Astrocyte (in vitro differentiated cells and primary cell): ENCODE measurements at regions not wholly inside any gene's neighbourhood (a gene's known extent, or its start where the extent isn't known, plus 50 kb on each side); places are given as distances from the start of the nearest gene placed in this dataset.

ENCODE experiments used
- DNase-seq: peaks from one replicate; pipeline ENCODE4 v3.0.0-alpha.2; 2010; ENCODE audit warnings: low read depth
- FAIRE-seq: peaks from 2 replicates; lab custom pipeline; 2011; peaks lifted over from hg19 to GRCh38; lab: Jason Lieb, UNC
- H2AFZ ChIP-seq: 2 replicates; pipeline ENCODE4 v1.6.0; 2012; ENCODE audit warnings: low read depth, low read length, inconsistent platforms
- H3K27ac ChIP-seq: 2 replicates; pipeline ENCODE4 v1.5.1; 2011; ENCODE audit warnings: low read depth, low read length, inconsistent platforms
- H3K27me3 ChIP-seq: 2 replicates; pipeline ENCODE4 v1.6.0; 2011; ENCODE audit warnings: low read length, inconsistent platforms; ENCODE audit not compliant: insufficient read depth
- H3K36me3 ChIP-seq: 2 replicates; pipeline ENCODE4 v1.5.1; 2011; ENCODE audit warnings: low read length, inconsistent platforms; ENCODE audit not compliant: insufficient read depth
- H3K4me1 ChIP-seq: 2 replicates; pipeline ENCODE4 v1.5.1; 2011; ENCODE audit warnings: low read length, inconsistent platforms; ENCODE audit not compliant: insufficient read depth
- H3K4me2 ChIP-seq: 2 replicates; pipeline ENCODE4 v1.6.0; 2012; ENCODE audit warnings: low read length, inconsistent platforms
- H3K4me3 ChIP-seq: 2 replicates; pipeline ENCODE4 v1.5.1; 2011; ENCODE audit warnings: low read depth, mild to moderate bottlenecking, low read length, inconsistent platforms; ENCODE audit not compliant: insufficient read depth
- H3K79me2 ChIP-seq: 2 replicates; pipeline ENCODE4 v1.6.0; 2012; ENCODE audit warnings: mild to moderate bottlenecking, low read length, inconsistent platforms; ENCODE audit not compliant: insufficient read depth
- H3K9ac ChIP-seq: 2 replicates; pipeline ENCODE4 v1.6.0; 2012; ENCODE audit warnings: mild to moderate bottlenecking, low read length, inconsistent platforms
- H3K9me3 ChIP-seq: 2 replicates; pipeline ENCODE4 v1.5.1; 2012; ENCODE audit warnings: low read depth, mild to moderate bottlenecking, low read length, inconsistent platforms; ENCODE audit not compliant: insufficient read depth
- H4K20me1 ChIP-seq: 2 replicates; pipeline ENCODE4 v1.6.0; 2012; ENCODE audit warnings: low read length, inconsistent platforms; ENCODE audit not compliant: insufficient read depth
- H3K27ac Mint-ChIP-seq: one replicate; pipeline ENCODE4 v1.8.0; 2021; ENCODE audit warnings: mild to moderate bottlenecking, mixed read lengths; ENCODE audit not compliant: unreplicated experiment
- H3K27me3 Mint-ChIP-seq: one replicate; pipeline ENCODE4 v1.8.0; 2021; ENCODE audit warnings: low read depth, mixed read lengths; ENCODE audit not compliant: unreplicated experiment
- H3K36me3 Mint-ChIP-seq: one replicate; pipeline ENCODE4 v1.8.0; 2021; ENCODE audit warnings: low read depth, mixed read lengths; ENCODE audit not compliant: unreplicated experiment
- H3K4me1 Mint-ChIP-seq: one replicate; pipeline ENCODE4 v1.8.0; 2021; ENCODE audit warnings: low read depth, mixed read lengths; ENCODE audit not compliant: unreplicated experiment
- H3K4me3 Mint-ChIP-seq: one replicate; pipeline ENCODE4 v1.8.0; 2021; ENCODE audit warnings: mild to moderate bottlenecking, moderate library complexity, mixed read lengths; ENCODE audit not compliant: unreplicated experiment
- H3K9me3 Mint-ChIP-seq: one replicate; pipeline ENCODE4 v1.8.0; 2021; ENCODE audit warnings: mild to moderate bottlenecking, mixed read lengths; ENCODE audit not compliant: unreplicated experiment
- EZH2 ChIP-seq: IDR thresholded peaks from 2 replicates; pipeline ENCODE4 v1.6.1; 2012; ENCODE audit warnings: mild to moderate bottlenecking, low read length, inconsistent platforms; ENCODE audit not compliant: insufficient read depth
- TF ChIP-seq, protein P1 (sequence below): IDR thresholded peaks from 2 replicates; pipeline ENCODE4 v1.5.1; 2011; ENCODE audit warnings: low read depth, mild to moderate bottlenecking, inconsistent platforms, low read length, moderate library complexity; ENCODE audit not compliant: insufficient read depth

DNA sequence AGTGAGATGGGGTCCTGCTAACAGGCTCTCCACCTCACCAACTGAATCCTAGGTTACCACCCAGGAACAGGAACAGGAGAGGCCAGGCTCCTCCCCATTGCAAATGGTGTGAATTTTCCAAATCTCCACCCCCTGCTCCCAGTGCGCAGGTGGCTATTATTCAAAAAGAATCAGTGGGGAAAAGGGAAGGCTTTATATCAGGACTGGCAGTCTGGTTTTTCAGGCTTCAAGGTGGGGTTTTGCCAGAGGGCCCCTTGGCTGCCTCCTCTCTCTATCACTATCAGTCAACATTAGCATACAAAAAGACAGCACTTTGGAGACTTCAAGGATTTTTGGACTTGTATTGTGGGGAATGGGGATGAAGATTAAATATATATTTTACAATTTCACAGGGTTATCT is 1817.6 kb upstream of the C9orf72 start:
- no peaks in the 10 kb centered on the region for H4K20me1 ChIP-seq
- H3K27me3 Mint-ChIP-seq = no peaks in the 10 kb centered on the region
- H3K9me3 ChIP-seq = no peaks in the 10 kb centered on the region
- no peaks in the 10 kb centered on the region for H3K36me3 ChIP-seq
- H3K4me1 ChIP-seq = no peaks in the 10 kb centered on the region
- no peak overlapping the region for H3K27ac ChIP-seq
- H3K36me3 Mint-ChIP-seq = no peaks in the 10 kb centered on the region
- no peak overlapping the region for H3K4me3 Mint-ChIP-seq
- TF ChIP-seq, protein P1, sequence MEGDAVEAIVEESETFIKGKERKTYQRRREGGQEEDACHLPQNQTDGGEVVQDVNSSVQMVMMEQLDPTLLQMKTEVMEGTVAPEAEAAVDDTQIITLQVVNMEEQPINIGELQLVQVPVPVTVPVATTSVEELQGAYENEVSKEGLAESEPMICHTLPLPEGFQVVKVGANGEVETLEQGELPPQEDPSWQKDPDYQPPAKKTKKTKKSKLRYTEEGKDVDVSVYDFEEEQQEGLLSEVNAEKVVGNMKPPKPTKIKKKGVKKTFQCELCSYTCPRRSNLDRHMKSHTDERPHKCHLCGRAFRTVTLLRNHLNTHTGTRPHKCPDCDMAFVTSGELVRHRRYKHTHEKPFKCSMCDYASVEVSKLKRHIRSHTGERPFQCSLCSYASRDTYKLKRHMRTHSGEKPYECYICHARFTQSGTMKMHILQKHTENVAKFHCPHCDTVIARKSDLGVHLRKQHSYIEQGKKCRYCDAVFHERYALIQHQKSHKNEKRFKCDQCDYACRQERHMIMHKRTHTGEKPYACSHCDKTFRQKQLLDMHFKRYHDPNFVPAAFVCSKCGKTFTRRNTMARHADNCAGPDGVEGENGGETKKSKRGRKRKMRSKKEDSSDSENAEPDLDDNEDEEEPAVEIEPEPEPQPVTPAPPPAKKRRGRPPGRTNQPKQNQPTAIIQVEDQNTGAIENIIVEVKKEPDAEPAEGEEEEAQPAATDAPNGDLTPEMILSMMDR = no peak
- no peak for TF ChIP-seq EZH2
- FAIRE-seq (no peak), DNase-seq (no peak)
- H3K9me3 Mint-ChIP-seq = no peaks in the 10 kb centered on the region
- no peak overlapping the region for H3K27ac Mint-ChIP-seq
- no peak overlapping the region for H3K4me3 ChIP-seq
- no peaks in the 10 kb centered on the region for H3K79me2 ChIP-seq
- no peak overlapping the region for H3K9ac ChIP-seq
- H2AFZ ChIP-seq = no peak overlapping the region
- H3K4me2 ChIP-seq = no peak overlapping the region
- H3K4me1 Mint-ChIP-seq = no peaks in the 10 kb centered on the region
- no peaks in the 10 kb centered on the region for H3K27me3 ChIP-seq

DNA sequence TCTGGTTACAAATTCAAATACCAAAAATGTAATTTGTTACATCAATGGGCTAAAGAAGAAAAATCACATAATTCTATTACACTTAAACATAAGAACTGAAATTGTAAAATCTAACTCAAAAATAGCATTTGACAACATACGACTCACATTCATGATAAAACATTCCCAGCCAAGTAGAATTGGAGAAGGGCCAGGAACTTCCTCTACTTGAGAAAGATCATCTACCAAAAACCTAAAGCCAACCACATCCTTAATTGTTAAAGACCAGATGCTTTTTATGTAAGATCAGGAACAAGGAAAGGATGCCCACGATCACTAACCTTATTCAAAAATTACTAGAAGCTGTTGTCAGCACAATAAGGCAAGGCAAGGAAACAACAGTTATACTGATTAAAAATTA is 1819.8 kb upstream of the C9orf72 start:
- no peaks in the 10 kb centered on the region for H3K79me2 ChIP-seq
- no peaks in the 10 kb centered on the region for H3K4me1 ChIP-seq
- Mint-ChIP-seq H3K4me1 (no peaks in the 10 kb centered on the region), H3K27me3 (no peaks in the 10 kb centered on the region), H3K4me3 (no peak overlapping the region), H3K36me3 (no peaks in the 10 kb centered on the region), H3K27ac (no peak overlapping the region), H3K9me3 (no peaks in the 10 kb centered on the region)
- H3K27ac ChIP-seq = no peak overlapping the region
- no peaks in the 10 kb centered on the region for H3K36me3 ChIP-seq
- no peaks in the 10 kb centered on the region for H3K9me3 ChIP-seq
- no peak for FAIRE-seq
- TF ChIP-seq EZH2 = no peak
- TF ChIP-seq, protein P1 = no peak
- H2AFZ ChIP-seq = no peak overlapping the region
- H3K4me2 ChIP-seq = no peak overlapping the region
- no peaks in the 10 kb centered on the region for H3K27me3 ChIP-seq
- H3K9ac ChIP-seq = no peak overlapping the region
- H3K4me3 ChIP-seq = no peak overlapping the region
- DNase-seq = no peak
- H4K20me1 ChIP-seq = no peaks in the 10 kb centered on the region

DNA sequence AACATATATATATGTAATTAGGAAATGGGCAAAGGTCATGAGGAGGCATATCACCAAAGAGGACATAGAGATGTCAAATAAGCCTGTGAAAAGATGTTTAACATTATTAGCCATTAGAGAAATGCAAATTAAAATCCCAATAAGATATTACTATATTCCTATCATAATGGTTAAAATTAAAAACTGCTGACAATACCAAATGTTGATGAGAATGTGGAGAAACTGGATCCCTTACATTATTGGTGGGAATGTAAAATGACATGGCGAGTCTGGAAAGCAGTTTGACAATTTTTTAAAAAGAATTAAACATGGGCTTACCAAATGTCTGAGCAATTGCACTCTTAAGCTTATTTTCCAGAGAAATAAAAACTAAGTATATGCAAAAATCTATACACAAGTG is 1821.6 kb upstream of the C9orf72 start:
- no peak overlapping the region for H3K4me3 Mint-ChIP-seq
- no peaks in the 10 kb centered on the region for H3K4me1 ChIP-seq

More for the DNA sequence above, 1821.6 kb upstream of the C9orf72 start:
- no peaks in the 10 kb centered on the region for H3K9me3 ChIP-seq
- no peaks in the 10 kb centered on the region for H3K36me3 ChIP-seq
- H3K27ac Mint-ChIP-seq = no peak overlapping the region
- H3K36me3 Mint-ChIP-seq = no peaks in the 10 kb centered on the region
- no peak overlapping the region for H3K27ac ChIP-seq
- H3K9ac ChIP-seq = no peak overlapping the region
- H3K27me3 Mint-ChIP-seq = no peaks in the 10 kb centered on the region
- H2AFZ ChIP-seq = no peak overlapping the region
- H3K9me3 Mint-ChIP-seq = no peaks in the 10 kb centered on the region
- no peaks in the 10 kb centered on the region for H3K79me2 ChIP-seq
- no peak overlapping the region for H3K4me2 ChIP-seq
- no peaks in the 10 kb centered on the region for H3K4me1 Mint-ChIP-seq
- TF ChIP-seq, protein P1 = no peak
- TF ChIP-seq EZH2 = no peak
- no peaks in the 10 kb centered on the region for H4K20me1 ChIP-seq
- FAIRE-seq = no peak
- no peaks in the 10 kb centered on the region for H3K27me3 ChIP-seq
- DNase-seq = no peak
- H3K4me3 ChIP-seq = no peak overlapping the region
